Natural killer cell (primary cell): ENCODE measurements at regions not wholly inside any gene's neighbourhood (a gene's known extent, or its start where the extent isn't known, plus 50 kb on each side); places are given as distances from the start of the nearest gene placed in this dataset.
"Not testable (repeated sequence)": the region's sequence is repeated elsewhere in the genome, so short reads cannot be mapped to it uniquely, and the experiment has no call there.

Experiments used
- ATAC-seq, 3 donors: fragments of 150-1000 bp in 2 of 3; fragments of 200-7000 bp in 1 of 3; cut with Tn5 transposase; 1 replicate in 1 of 3; 2 replicates in 2 of 3; pipeline ENCODE4 v1.10.0; 2021; ENCODE audit warnings: mild to moderate bottlenecking in 2 of 3, moderate library complexity in 2 of 3
- DNase-seq, 2 donors: peaks; one replicate each; pipeline versions ENCODE4 v3.0.0 to v3.0.0-alpha.2; 2013 to 2021; ENCODE audit warnings: mixed read lengths in 1 of 2
- H3K27ac ChIP-seq: one replicate; pipeline ENCODE4 v1.5.1; 2013; ENCODE audit warnings: mild to moderate bottlenecking, low read length
- H3K27me3 ChIP-seq: one replicate; pipeline ENCODE4 v1.6.1; 2013; ENCODE audit warnings: low read length; ENCODE audit not compliant: control insufficient read depth, insufficient read depth
- H3K36me3 ChIP-seq: one replicate; pipeline ENCODE4 v1.6.1; 2013; ENCODE audit warnings: low read length; ENCODE audit not compliant: control insufficient read depth, insufficient read depth
- H3K4me1 ChIP-seq: one replicate; pipeline ENCODE4 v1.6.1; 2013; ENCODE audit warnings: low read length; ENCODE audit not compliant: control insufficient read depth, insufficient read depth
- H3K4me3 ChIP-seq: one replicate; pipeline ENCODE4 v1.5.1; 2013; ENCODE audit warnings: low read length
- H3K9me3 ChIP-seq: one replicate; pipeline ENCODE4 v1.6.1; 2013; ENCODE audit warnings: low read length; ENCODE audit not compliant: control insufficient read depth, insufficient read depth
- H3K27ac Mint-ChIP-seq, 2 donors: one replicate each; pipeline ENCODE4 v1.8.0; 2022; ENCODE audit warnings: mild to moderate bottlenecking in 2 of 2, mixed read lengths in 2 of 2, moderate library complexity in 1 of 2
- H3K27me3 Mint-ChIP-seq, 2 donors: one replicate each; pipeline ENCODE4 v1.8.0; 2022; ENCODE audit warnings: low read depth in 2 of 2, mixed read lengths in 2 of 2
- H3K36me3 Mint-ChIP-seq: one replicate; pipeline ENCODE4 v1.8.0; 2022; ENCODE audit warnings: mixed read lengths
- H3K4me1 Mint-ChIP-seq, 2 donors: one replicate each; pipeline ENCODE4 v1.8.0; 2022; ENCODE audit warnings: mixed read lengths in 2 of 2
- H3K4me3 Mint-ChIP-seq: one replicate; pipeline ENCODE4 v1.8.0; 2022; ENCODE audit warnings: mild to moderate bottlenecking, moderate library complexity, mixed read lengths
- H3K9me3 Mint-ChIP-seq, 2 donors: one replicate each; pipeline ENCODE4 v1.8.0; 2022; ENCODE audit warnings: mixed read lengths in 2 of 2
- CTCF ChIP-seq: fragments of 200-600 bp; IDR thresholded peaks from one replicate; pipeline ENCODE4 v1.8.0; 2022; ENCODE audit warnings: antibody characterized with exemption
- WGBS: methylation state at CpG from one replicate; pipeline ENCODE4 v1.1.7; 2013; ENCODE audit warnings: missing lambda C conversion rate; ENCODE audit not compliant: insufficient coverage; 5-methylcytosine and 5-hydroxymethylcytosine counted together
- intact Hi-C: fragments of 100-400 bp; cut with micrococcal nuclease; formaldehyde crosslinking; loops from one replicate; pipeline ENCODE4 v1.14.2; 2022

GRCh38 chr6:92962846-92963245, 456.5 kb downstream of the EPHA7 start:
- Mint-ChIP-seq H3K4me3 (no peak overlapping the region), H3K9me3 (peaks cover 13 to 29% of the 10 kb centered on the region in 2 donors), H3K27ac (no peak overlapping the region), H3K36me3 (no peaks in the 10 kb centered on the region), H3K4me1 (no peaks in the 10 kb centered on the region), H3K27me3 (no peaks in the 10 kb centered on the region)
- H3K4me3 ChIP-seq, result no peak overlapping the region
- H3K9me3 ChIP-seq, result peaks cover 2% of the 10 kb centered on the region
- 56% methylated on average over 1 of the region's 1 CpG for WGBS
- intact Hi-C loops, result no loop called here
- no peaks in the 10 kb centered on the region for H3K4me1 ChIP-seq
- H3K27ac ChIP-seq, result no peak overlapping the region
- no peak for TF ChIP-seq CTCF
- no peaks in the 10 kb centered on the region for H3K27me3 ChIP-seq
- no peaks in the 10 kb centered on the region for H3K36me3 ChIP-seq
- DNase-seq (no peak), ATAC-seq (no peak)

- H3K27me3 Mint-ChIP-seq, H3K4me3 Mint-ChIP-seq, H3K9me3 ChIP-seq, H3K36me3 ChIP-seq, ATAC-seq, H3K4me3 ChIP-seq, H3K27me3 ChIP-seq, intact Hi-C loops, H3K4me1 Mint-ChIP-seq, H3K27ac ChIP-seq, H3K4me1 ChIP-seq, H3K36me3 Mint-ChIP-seq, DNase-seq, H3K27ac Mint-ChIP-seq: not testable (repeated sequence)
- 85% methylated on average over 7 of the region's 7 CpGs for WGBS
- peaks cover 20 to 27% of the 10 kb centered on the region in 2 donors for H3K9me3 Mint-ChIP-seq
Measured at GRCh38 chr6:92952111-92952510, 467.2 kb downstream of the EPHA7 start.

DNA sequence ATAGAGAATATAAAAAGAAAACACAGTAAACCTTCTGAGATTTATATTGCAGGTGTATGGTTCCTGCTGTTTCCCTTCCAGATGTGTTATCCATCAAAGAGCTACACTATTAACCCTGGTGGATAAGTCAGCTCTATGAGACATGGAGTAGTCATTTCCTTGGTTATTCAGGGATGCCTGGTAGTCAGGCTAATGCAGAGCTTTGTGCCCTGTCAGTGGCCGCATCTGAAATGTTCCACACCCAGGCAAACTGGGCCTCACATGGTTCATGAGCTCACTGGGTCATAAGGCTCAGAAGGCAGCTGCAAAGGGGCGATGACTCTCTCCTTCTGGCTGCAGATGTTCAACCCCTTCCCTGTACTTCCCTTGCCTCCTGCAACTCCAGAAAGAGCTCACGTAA, 473.6 kb downstream of the EPHA7 start:
- H3K4me3 ChIP-seq, result no peak overlapping the region
- intact Hi-C loops, result no loop called here
- ATAC-seq, result no peak
- H3K36me3 Mint-ChIP-seq, result peaks cover 7% of the 10 kb centered on the region
- H3K27me3 Mint-ChIP-seq, result no peaks in the 10 kb centered on the region
- no peak for TF ChIP-seq CTCF
- WGBS, result 76% methylated on average over 3 of the region's 3 CpGs
- H3K4me1 ChIP-seq, result no peaks in the 10 kb centered on the region
- no peak for DNase-seq
- peaks cover under 1% of the 10 kb centered on the region for H3K9me3 ChIP-seq
- peaks cover 15 to 19% of the 10 kb centered on the region in 2 donors for H3K9me3 Mint-ChIP-seq
- no peak overlapping the region for H3K4me3 Mint-ChIP-seq
- no peaks in the 10 kb centered on the region for H3K27me3 ChIP-seq
- H3K4me1 Mint-ChIP-seq, result no peaks in the 10 kb centered on the region
- H3K36me3 ChIP-seq, result no peaks in the 10 kb centered on the region
- no peak overlapping the region for H3K27ac ChIP-seq
- no peak overlapping the region for H3K27ac Mint-ChIP-seq

DNA sequence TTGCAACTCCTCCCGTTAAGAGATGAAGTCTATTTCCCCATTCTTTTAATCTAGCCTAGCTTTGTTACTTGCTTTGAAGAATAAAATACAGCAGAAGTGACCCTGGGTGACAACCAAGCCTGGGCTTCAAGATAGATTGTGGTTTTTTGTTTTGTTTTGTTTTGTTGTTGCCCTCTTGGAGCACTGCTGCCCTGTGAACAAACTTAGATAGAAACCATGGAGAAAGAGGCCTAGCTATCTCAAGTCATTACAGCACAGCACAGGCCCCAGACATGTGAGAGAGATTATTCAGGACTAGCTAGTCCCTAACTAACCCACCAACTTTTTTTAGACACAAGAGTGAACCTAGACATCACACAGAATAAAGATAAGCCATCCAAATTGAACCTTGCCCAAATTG, 475.2 kb downstream of the EPHA7 start:
- TF ChIP-seq CTCF, result no peak
- intact Hi-C loops, result no loop called here
- peaks cover 7% of the 10 kb centered on the region for H3K36me3 Mint-ChIP-seq
- H3K9me3 Mint-ChIP-seq, result peaks cover 11 to 14% of the 10 kb centered on the region in 2 donors
- Histone ChIP-seq H3K9me3 (no peaks in the 10 kb centered on the region), H3K27ac (no peak overlapping the region), H3K36me3 (no peaks in the 10 kb centered on the region), H3K4me3 (no peak overlapping the region), H3K27me3 (no peaks in the 10 kb centered on the region), H3K4me1 (no peaks in the 10 kb centered on the region)
- ATAC-seq (no peak), DNase-seq (no peak)
- no CpG with 5 or more reads among the region's 1 CpG for WGBS
- no peaks in the 10 kb centered on the region for H3K4me1 Mint-ChIP-seq
- H3K27me3 Mint-ChIP-seq, result no peaks in the 10 kb centered on the region
- H3K27ac Mint-ChIP-seq, result no peak overlapping the region
- H3K4me3 Mint-ChIP-seq, result no peak overlapping the region
